Midbrain (tissue), 1 donor: ENCODE measurements at regions not wholly inside any gene's neighbourhood (a gene's known extent, or its start where the extent isn't known, plus 50 kb on each side); places are given as distances from the start of the nearest gene placed in this dataset.

ENCODE experiments used
- DNase-seq: peaks from one replicate; lab custom pipeline; 2025; lab: John Stamatoyannopoulos, UW

GRCh38 chr2:510839-511238 lies 166.4 kb downstream of the TMEM18 start:
- no peak for DNase-seq

- DNase-seq, result no peak
Measured at GRCh38 chr2:509888-510287, 167.3 kb downstream of the TMEM18 start.

- DNase-seq, result no peak
Measured at GRCh38 chr2:508121-508520, 169.1 kb downstream of the TMEM18 start.

- no peak for DNase-seq
Measured at GRCh38 chr2:506866-507265, 170.3 kb downstream of the TMEM18 start.

- DNase-seq, result no peak
Measured at GRCh38 chr2:506451-506850, 170.8 kb downstream of the TMEM18 start.

- DNase-seq, result no peak
Measured at GRCh38 chr2:505941-506340, 171.3 kb downstream of the TMEM18 start.

- DNase-seq, result no peak
Measured at GRCh38 chr2:503288-503999, 173.8 kb downstream of the TMEM18 start.

- no peak for DNase-seq
Measured at GRCh38 chr2:502831-503230, 174.4 kb downstream of the TMEM18 start.

GRCh38 chr2:501667-502066 lies 175.5 kb downstream of the TMEM18 start:
- DNase-seq, result no peak

GRCh38 chr2:501130-501529 lies 176.1 kb downstream of the TMEM18 start:
- DNase-seq, result no peak

- DNase-seq, result no peak
Measured at GRCh38 chr2:499726-500125, 177.5 kb downstream of the TMEM18 start.

GRCh38 chr2:498493-499178 lies 178.6 kb downstream of the TMEM18 start:
- DNase-seq, result no peak

GRCh38 chr2:497770-498492 lies 179.3 kb downstream of the TMEM18 start:
- DNase-seq, result no peak

GRCh38 chr2:496729-497128 lies 180.5 kb downstream of the TMEM18 start:
- DNase-seq, result no peak

GRCh38 chr2:495745-496275 lies 181.4 kb downstream of the TMEM18 start:
- no peak for DNase-seq

GRCh38 chr2:494853-495252 lies 182.4 kb downstream of the TMEM18 start:
- DNase-seq, result no peak

- no peak for DNase-seq
Measured at GRCh38 chr2:493228-493627, 184.0 kb downstream of the TMEM18 start.

- DNase-seq, result no peak
Measured at GRCh38 chr2:492178-492577, 185.0 kb downstream of the TMEM18 start.

- no peak for DNase-seq
Measured at GRCh38 chr2:489838-490237, 187.4 kb downstream of the TMEM18 start.

- no peak for DNase-seq
Measured at GRCh38 chr2:489084-489483, 188.1 kb downstream of the TMEM18 start.

- no peak for DNase-seq
Measured at GRCh38 chr2:487186-488079, 189.8 kb downstream of the TMEM18 start.

GRCh38 chr2:486371-486770 lies 190.8 kb downstream of the TMEM18 start:
- DNase-seq, result no peak
